RPMI8226 (cell line): ENCODE measurements at regions not wholly inside any gene's neighbourhood (a gene's known extent, or its start where the extent isn't known, plus 50 kb on each side); places are given as distances from the start of the nearest gene placed in this dataset.

Source experiments
- DNase-seq: peaks from one replicate; pipeline ENCODE4 v3.0.0-alpha.2; 2015

- DNase-seq, result no peak
Observed at GRCh38 chr11:90912631-90913030, 689.8 kb upstream of the CHORDC1 start.

- DNase-seq, result no peak
Observed at GRCh38 chr11:90911192-90911591, 688.3 kb upstream of the CHORDC1 start.

GRCh38 chr11:90908074-90908473, 685.2 kb upstream of the CHORDC1 start:
- DNase-seq, result no peak

GRCh38 chr11:90895850-90896249, 673.0 kb upstream of the CHORDC1 start:
- DNase-seq, result no peak

- no peak for DNase-seq
Observed at GRCh38 chr11:90890347-90890746, 667.5 kb upstream of the CHORDC1 start.

GRCh38 chr11:90884181-90884580, 661.3 kb upstream of the CHORDC1 start:
- no peak for DNase-seq

- no peak for DNase-seq
Observed at GRCh38 chr11:90874986-90875385, 652.1 kb upstream of the CHORDC1 start.

GRCh38 chr11:90874281-90874680, 651.4 kb upstream of the CHORDC1 start:
- DNase-seq, result no peak

- DNase-seq, result no peak
Observed at GRCh38 chr11:90867416-90867815, 644.6 kb upstream of the CHORDC1 start.

- DNase-seq, result no peak
Observed at GRCh38 chr11:90856790-90857189, 633.9 kb upstream of the CHORDC1 start.

GRCh38 chr11:90855531-90855930, 632.7 kb upstream of the CHORDC1 start:
- DNase-seq, result no peak

GRCh38 chr11:90851196-90851595, 628.3 kb upstream of the CHORDC1 start:
- DNase-seq, result no peak

- DNase-seq, result no peak
Observed at GRCh38 chr11:90849312-90849711, 626.5 kb upstream of the CHORDC1 start.

GRCh38 chr11:90847268-90847886, 624.5 kb upstream of the CHORDC1 start:
- no peak for DNase-seq

GRCh38 chr11:90846628-90847027, 623.8 kb upstream of the CHORDC1 start:
- DNase-seq, result no peak

GRCh38 chr11:90845799-90846198, 623.0 kb upstream of the CHORDC1 start:
- DNase-seq, result no peak

GRCh38 chr11:90845126-90845525, 622.3 kb upstream of the CHORDC1 start:
- no peak for DNase-seq

- no peak for DNase-seq
Observed at GRCh38 chr11:90844041-90844440, 621.2 kb upstream of the CHORDC1 start.

- DNase-seq, result no peak
Observed at GRCh38 chr11:90842681-90843080, 619.8 kb upstream of the CHORDC1 start.

- no peak for DNase-seq
Observed at GRCh38 chr11:90840071-90840470, 617.2 kb upstream of the CHORDC1 start.

GRCh38 chr11:90836031-90836430, 613.2 kb upstream of the CHORDC1 start:
- DNase-seq, result no peak

- no peak for DNase-seq
Observed at GRCh38 chr11:90823446-90823845, 600.6 kb upstream of the CHORDC1 start.

GRCh38 chr11:90822996-90823395, 600.1 kb upstream of the CHORDC1 start:
- DNase-seq, result no peak

- DNase-seq, result no peak
Observed at GRCh38 chr11:90818196-90818745, 595.4 kb upstream of the CHORDC1 start.

- DNase-seq, result no peak
Observed at GRCh38 chr11:90809581-90809980, 586.7 kb upstream of the CHORDC1 start.
